Tibial artery (tissue), 4 donors: ENCODE measurements at regions not wholly inside any gene's neighbourhood (a gene's known extent, or its start where the extent isn't known, plus 50 kb on each side); places are given as distances from the start of the nearest gene placed in this dataset.

Experiments
- DNase-seq, 2 donors: peaks; one replicate each; pipeline ENCODE4 v3.0.0-alpha.2; 2019
- H3K27ac ChIP-seq, 2 donors: fragments of 200-600 bp; sonication (generic) in 1 of 2; 1 replicate in 1 of 2; 2 replicates in 1 of 2; pipeline ENCODE4 v1.5.1; 2018 to 2019; ENCODE audit warnings: mild to moderate bottlenecking in 1 of 2
- H3K27me3 ChIP-seq, 2 donors: fragments of 200-600 bp; sonication (generic) in 1 of 2; one replicate each; pipeline versions ENCODE4 v1.5.1 to v1.6.0; 2016 to 2019
- H3K36me3 ChIP-seq, 3 donors: fragments of 200-600 bp; sonication (generic) in 2 of 3; one replicate each; pipeline ENCODE4 v1.5.1; 2016 to 2019; ENCODE audit warnings: mild to moderate bottlenecking in 2 of 3
- H3K4me1 ChIP-seq, 4 donors: fragments of 200-600 bp; sonication (generic) in 2 of 4; 1 replicate in 3 of 4; 2 replicates in 1 of 4; pipeline ENCODE4 v1.5.1; 2016 to 2019
- H3K4me3 ChIP-seq, 2 donors: fragments of 200-600 bp; sonication (generic) in 1 of 2; 1 replicate in 1 of 2; 2 replicates in 1 of 2; pipeline ENCODE4 v1.5.1; 2018 to 2019; ENCODE audit warnings: mild to moderate bottlenecking in 2 of 2
- H3K9me3 ChIP-seq, 3 donors: fragments of 200-600 bp; sonication (generic) in 1 of 3; one replicate each; pipeline ENCODE4 v1.5.1; 2016 to 2019
- intact Hi-C: fragments of 100-400 bp; cut with DNase I; formaldehyde crosslinking; loops from one replicate; pipeline ENCODE4 v1.15.0; 2023; ENCODE audit warnings: low total_unique reads
- TF ChIP-seq, protein P1 (sequence below), 2 experiments: fragments of 200-600 bp in 1 of 2; fragments of 450-650 bp in 1 of 2; IDR thresholded peaks; one replicate each; pipeline ENCODE4 v1.5.1; 2017 to 2019; ENCODE audit warnings: antibody characterized with exemption in 2 of 2, mild to moderate bottlenecking in 1 of 2, moderate library complexity in 1 of 2

DNA sequence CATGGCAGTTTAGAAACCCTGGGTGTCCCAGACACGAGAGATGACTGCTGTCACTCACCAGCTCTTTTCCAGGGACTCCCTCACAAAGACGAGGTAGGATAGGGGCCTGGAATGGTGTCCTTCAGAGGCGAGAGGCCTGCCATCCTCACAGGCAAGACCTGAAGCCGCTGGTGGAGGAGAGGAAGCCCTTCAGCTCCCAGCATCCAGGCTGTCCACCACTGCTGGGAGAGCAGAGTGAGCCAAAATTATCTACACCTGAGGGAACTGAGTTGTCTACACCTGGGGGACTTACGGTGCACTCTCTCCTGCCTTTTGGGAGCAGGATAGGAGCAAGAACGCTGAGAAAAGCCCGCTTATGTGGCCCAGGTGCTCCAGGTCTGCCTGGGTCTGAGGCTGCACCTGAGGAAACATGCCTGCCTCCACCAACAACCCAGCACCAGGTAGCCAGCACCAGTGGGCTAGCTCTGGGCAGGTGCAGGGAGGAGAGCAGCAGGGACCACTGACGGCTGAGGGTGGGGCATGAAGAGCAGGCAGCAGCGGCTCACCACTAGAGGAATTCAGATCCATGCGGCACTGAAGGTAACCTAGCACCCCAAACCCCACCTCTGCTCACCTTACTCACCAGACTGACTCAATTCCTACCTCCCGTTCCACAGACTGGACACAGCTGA is 357.2 kb downstream of the SH2D4B start:
- intact Hi-C loops: no loop called here
- no peak overlapping the region for H3K27ac ChIP-seq
- no peaks in the 10 kb centered on the region for H3K4me1 ChIP-seq
- H3K4me3 ChIP-seq: no peak overlapping the region
- no peaks in the 10 kb centered on the region for H3K27me3 ChIP-seq
- TF ChIP-seq, protein P1, sequence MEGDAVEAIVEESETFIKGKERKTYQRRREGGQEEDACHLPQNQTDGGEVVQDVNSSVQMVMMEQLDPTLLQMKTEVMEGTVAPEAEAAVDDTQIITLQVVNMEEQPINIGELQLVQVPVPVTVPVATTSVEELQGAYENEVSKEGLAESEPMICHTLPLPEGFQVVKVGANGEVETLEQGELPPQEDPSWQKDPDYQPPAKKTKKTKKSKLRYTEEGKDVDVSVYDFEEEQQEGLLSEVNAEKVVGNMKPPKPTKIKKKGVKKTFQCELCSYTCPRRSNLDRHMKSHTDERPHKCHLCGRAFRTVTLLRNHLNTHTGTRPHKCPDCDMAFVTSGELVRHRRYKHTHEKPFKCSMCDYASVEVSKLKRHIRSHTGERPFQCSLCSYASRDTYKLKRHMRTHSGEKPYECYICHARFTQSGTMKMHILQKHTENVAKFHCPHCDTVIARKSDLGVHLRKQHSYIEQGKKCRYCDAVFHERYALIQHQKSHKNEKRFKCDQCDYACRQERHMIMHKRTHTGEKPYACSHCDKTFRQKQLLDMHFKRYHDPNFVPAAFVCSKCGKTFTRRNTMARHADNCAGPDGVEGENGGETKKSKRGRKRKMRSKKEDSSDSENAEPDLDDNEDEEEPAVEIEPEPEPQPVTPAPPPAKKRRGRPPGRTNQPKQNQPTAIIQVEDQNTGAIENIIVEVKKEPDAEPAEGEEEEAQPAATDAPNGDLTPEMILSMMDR (IDR thresholded peaks at IDR 0.05): no peak
- no peak for DNase-seq
- H3K9me3 ChIP-seq: no peaks in the 10 kb centered on the region
- no peaks in the 10 kb centered on the region for H3K36me3 ChIP-seq

- Histone ChIP-seq H3K36me3 (no peaks in the 10 kb centered on the region), H3K4me3 (no peak overlapping the region), H3K27me3 (no peaks in the 10 kb centered on the region), H3K27ac (no peak overlapping the region), H3K4me1 (no peaks in the 10 kb centered on the region), H3K9me3 (no peaks in the 10 kb centered on the region)
- DNase-seq: no peak
- TF ChIP-seq, protein P1 (IDR thresholded peaks at IDR 0.05): no peak
- intact Hi-C loops: no loop called here
Measured at GRCh38 chr10:80896076-80896475, 358.4 kb downstream of the SH2D4B start.

GRCh38 chr10:80896959-80897358 is 359.3 kb downstream of the SH2D4B start:
- no peaks in the 10 kb centered on the region for H3K27me3 ChIP-seq
- no peak overlapping the region for H3K27ac ChIP-seq
- intact Hi-C loops: no loop called here
- no peaks in the 10 kb centered on the region for H3K36me3 ChIP-seq
- DNase-seq: no peak
- no peak overlapping the region for H3K4me3 ChIP-seq
- TF ChIP-seq, protein P1 (IDR thresholded peaks at IDR 0.05): no peak
- no peaks in the 10 kb centered on the region for H3K9me3 ChIP-seq
- no peaks in the 10 kb centered on the region for H3K4me1 ChIP-seq

GRCh38 chr10:80900661-80901060 is 363.0 kb downstream of the SH2D4B start:
- H3K4me3 ChIP-seq: no peak overlapping the region
- TF ChIP-seq, protein P1 (IDR thresholded peaks at IDR 0.05): no peak
- no peaks in the 10 kb centered on the region for H3K27me3 ChIP-seq
- no peaks in the 10 kb centered on the region for H3K9me3 ChIP-seq
- intact Hi-C loops: no loop called here
- H3K36me3 ChIP-seq: no peaks in the 10 kb centered on the region
- DNase-seq: no peak
- no peak overlapping the region for H3K27ac ChIP-seq
- no peaks in the 10 kb centered on the region for H3K4me1 ChIP-seq

DNA sequence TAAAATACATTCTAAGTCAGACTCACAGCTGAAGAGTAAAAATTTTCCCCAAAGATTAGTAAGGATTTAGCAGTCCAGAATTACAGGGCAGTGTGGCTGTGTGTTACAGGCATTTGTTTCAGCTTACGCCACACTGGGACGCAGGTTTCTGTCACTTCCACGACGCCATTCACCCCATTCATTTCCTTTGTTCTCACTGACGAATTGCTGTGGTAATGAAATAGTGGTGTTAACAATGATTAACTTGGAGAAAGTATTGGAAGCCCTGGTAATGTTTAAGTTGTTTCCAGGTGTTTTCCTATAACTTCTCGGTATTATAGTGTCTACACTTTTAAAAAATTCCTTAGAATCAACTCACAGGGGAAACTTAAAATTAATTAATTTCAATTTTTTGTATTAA is 370.9 kb downstream of the SH2D4B start:
- intact Hi-C loops: no loop called here
- DNase-seq: no peak
- Histone ChIP-seq H3K4me3 (no peak overlapping the region), H3K27ac (no peak overlapping the region), H3K9me3 (no peaks in the 10 kb centered on the region), H3K36me3 (no peaks in the 10 kb centered on the region), H3K4me1 (no peaks in the 10 kb centered on the region), H3K27me3 (no peaks in the 10 kb centered on the region)
- TF ChIP-seq, protein P1 (IDR thresholded peaks at IDR 0.05): no peak

DNA sequence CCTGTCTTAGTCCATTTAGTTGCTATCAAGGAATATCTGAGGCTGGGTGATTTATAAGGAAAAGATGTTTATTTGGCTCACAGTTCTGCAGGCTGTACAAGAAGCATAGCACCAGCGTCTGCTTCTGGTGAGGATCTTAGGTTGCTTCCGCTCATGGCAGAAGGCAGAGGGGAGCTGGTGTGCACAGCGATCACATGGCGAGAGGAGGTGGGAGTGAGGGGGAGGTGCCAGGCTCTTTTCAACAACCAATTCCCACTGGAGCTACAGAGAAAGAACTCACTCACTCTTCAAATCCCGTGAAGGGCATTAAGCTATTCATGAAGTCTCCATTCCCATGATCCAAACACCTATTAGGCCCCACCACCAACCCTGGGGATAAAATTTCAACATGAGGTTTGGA is 371.6 kb downstream of the SH2D4B start:
- Histone ChIP-seq H3K9me3 (no peaks in the 10 kb centered on the region), H3K4me3 (no peak overlapping the region), H3K36me3 (no peaks in the 10 kb centered on the region), H3K27me3 (no peaks in the 10 kb centered on the region), H3K27ac (no peak overlapping the region), H3K4me1 (no peaks in the 10 kb centered on the region)
- intact Hi-C loops: no loop called here
- no peak for DNase-seq
- TF ChIP-seq, protein P1 (IDR thresholded peaks at IDR 0.05): no peak
